ENCODE measurements at regions not wholly inside any gene's neighbourhood (a gene's known extent, or its start where the extent isn't known, plus 50 kb on each side); places are given as distances from the start of the nearest gene placed in this dataset.

DNA sequence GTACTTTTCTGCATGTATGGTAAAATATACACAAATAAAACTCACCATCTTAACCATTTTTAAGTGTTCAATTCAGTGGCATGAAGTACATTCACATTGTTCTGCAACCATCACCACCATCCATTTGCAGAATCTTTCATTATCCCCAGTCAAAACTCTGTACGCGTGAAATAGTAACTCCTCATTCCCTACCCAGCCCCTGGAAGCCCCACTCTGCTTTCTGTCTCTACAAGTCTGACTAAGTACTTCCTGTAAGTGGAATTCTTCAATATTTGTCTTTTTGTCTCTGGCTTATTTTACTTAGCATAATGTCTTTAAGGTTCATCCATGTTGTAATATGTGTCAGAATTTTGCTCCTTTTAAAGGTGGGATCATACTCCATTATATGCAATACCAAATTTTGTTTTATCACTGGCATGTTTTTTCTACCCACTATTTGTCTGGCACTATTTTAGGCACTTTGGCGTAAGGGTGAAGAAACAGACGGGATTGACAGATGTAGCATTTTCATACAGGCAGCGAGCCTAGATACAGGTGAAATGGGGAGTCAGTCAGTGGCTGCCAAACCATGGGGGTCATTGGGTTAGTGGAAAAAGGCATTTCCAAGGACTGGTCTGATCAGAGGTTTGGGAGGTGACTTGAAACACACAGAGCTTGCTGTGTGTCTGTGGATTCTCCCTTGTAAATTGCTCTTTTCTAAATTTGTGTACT is 163.2 kb upstream of the MYCN start:
- TF ChIP-seq POLR2AphosphoS5 (IDR thresholded peaks at IDR 0.05; ENCODE audit: low read depth) (no peak), EZH2 (IDR thresholded peaks at IDR 0.05; ENCODE audit: low read depth, unreplicated experiment) (no peak), EZH2phosphoT487 (IDR thresholded peaks at IDR 0.05; ENCODE audit: unreplicated experiment) (no peak), JUNB (IDR thresholded peaks at IDR 0.05; ENCODE audit: unreplicated experiment) (no peak), NANOG (IDR thresholded peaks at IDR 0.05; ENCODE audit: borderline replicate concordance) (no peak)
- TF ChIP-seq, protein P1, sequence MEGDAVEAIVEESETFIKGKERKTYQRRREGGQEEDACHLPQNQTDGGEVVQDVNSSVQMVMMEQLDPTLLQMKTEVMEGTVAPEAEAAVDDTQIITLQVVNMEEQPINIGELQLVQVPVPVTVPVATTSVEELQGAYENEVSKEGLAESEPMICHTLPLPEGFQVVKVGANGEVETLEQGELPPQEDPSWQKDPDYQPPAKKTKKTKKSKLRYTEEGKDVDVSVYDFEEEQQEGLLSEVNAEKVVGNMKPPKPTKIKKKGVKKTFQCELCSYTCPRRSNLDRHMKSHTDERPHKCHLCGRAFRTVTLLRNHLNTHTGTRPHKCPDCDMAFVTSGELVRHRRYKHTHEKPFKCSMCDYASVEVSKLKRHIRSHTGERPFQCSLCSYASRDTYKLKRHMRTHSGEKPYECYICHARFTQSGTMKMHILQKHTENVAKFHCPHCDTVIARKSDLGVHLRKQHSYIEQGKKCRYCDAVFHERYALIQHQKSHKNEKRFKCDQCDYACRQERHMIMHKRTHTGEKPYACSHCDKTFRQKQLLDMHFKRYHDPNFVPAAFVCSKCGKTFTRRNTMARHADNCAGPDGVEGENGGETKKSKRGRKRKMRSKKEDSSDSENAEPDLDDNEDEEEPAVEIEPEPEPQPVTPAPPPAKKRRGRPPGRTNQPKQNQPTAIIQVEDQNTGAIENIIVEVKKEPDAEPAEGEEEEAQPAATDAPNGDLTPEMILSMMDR (conservative IDR thresholded peaks at IDR 0.05; ENCODE audit: low read depth in 2 of 2), result no peak
- TF ChIP-seq, protein P2, sequence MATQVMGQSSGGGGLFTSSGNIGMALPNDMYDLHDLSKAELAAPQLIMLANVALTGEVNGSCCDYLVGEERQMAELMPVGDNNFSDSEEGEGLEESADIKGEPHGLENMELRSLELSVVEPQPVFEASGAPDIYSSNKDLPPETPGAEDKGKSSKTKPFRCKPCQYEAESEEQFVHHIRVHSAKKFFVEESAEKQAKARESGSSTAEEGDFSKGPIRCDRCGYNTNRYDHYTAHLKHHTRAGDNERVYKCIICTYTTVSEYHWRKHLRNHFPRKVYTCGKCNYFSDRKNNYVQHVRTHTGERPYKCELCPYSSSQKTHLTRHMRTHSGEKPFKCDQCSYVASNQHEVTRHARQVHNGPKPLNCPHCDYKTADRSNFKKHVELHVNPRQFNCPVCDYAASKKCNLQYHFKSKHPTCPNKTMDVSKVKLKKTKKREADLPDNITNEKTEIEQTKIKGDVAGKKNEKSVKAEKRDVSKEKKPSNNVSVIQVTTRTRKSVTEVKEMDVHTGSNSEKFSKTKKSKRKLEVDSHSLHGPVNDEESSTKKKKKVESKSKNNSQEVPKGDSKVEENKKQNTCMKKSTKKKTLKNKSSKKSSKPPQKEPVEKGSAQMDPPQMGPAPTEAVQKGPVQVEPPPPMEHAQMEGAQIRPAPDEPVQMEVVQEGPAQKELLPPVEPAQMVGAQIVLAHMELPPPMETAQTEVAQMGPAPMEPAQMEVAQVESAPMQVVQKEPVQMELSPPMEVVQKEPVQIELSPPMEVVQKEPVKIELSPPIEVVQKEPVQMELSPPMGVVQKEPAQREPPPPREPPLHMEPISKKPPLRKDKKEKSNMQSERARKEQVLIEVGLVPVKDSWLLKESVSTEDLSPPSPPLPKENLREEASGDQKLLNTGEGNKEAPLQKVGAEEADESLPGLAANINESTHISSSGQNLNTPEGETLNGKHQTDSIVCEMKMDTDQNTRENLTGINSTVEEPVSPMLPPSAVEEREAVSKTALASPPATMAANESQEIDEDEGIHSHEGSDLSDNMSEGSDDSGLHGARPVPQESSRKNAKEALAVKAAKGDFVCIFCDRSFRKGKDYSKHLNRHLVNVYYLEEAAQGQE (IDR thresholded peaks at IDR 0.05; ENCODE audit: unreplicated experiment), result no peak
- TF ChIP-seq, protein P3, sequence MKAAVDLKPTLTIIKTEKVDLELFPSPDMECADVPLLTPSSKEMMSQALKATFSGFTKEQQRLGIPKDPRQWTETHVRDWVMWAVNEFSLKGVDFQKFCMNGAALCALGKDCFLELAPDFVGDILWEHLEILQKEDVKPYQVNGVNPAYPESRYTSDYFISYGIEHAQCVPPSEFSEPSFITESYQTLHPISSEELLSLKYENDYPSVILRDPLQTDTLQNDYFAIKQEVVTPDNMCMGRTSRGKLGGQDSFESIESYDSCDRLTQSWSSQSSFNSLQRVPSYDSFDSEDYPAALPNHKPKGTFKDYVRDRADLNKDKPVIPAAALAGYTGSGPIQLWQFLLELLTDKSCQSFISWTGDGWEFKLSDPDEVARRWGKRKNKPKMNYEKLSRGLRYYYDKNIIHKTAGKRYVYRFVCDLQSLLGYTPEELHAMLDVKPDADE (IDR thresholded peaks at IDR 0.05), result no peak

Measured in GM23338 (cell line).